ENCODE measurements at regions not wholly inside any gene's neighbourhood (a gene's known extent, or its start where the extent isn't known, plus 50 kb on each side); places are given as distances from the start of the nearest gene placed in this dataset.

GRCh38 chr2:103213028-103213542 lies 451.3 kb downstream of the TMEM182 start:
- TF ChIP-seq CTCF (conservative IDR thresholded peaks at IDR 0.05; ENCODE audit: low read depth, low read length) (no peak), EZH2 (IDR thresholded peaks at IDR 0.05; ENCODE audit: low read length, unreplicated experiment) (no peak)
